HL-60 (cell line): ENCODE measurements at regions not wholly inside any gene's neighbourhood (a gene's known extent, or its start where the extent isn't known, plus 50 kb on each side); places are given as distances from the start of the nearest gene placed in this dataset.

Source experiments
- DNase-seq, 2 experiments: peaks; one replicate each; pipeline ENCODE4 v3.0.0-alpha.2; 2010 to 2020; ENCODE audit warnings: low read depth in 1 of 2, low spot score in 1 of 2
- H3K27ac ChIP-seq: fragments of 250-450 bp; sonication (Bioruptor Pico); replicated peaks from 2 replicates; pipeline ENCODE4 v1.5.1; 2020; ENCODE audit warnings: mild to moderate bottlenecking, moderate library complexity
- H3K27me3 ChIP-seq: fragments of 250-450 bp; sonication (Bioruptor Pico); 2 replicates; pipeline ENCODE4 v1.5.1; 2021; ENCODE audit warnings: mild to moderate bottlenecking, moderate library complexity; ENCODE audit not compliant: insufficient read depth, poor library complexity, severe bottlenecking
- H3K4me3 ChIP-seq: replicated peaks from 2 replicates; pipeline ENCODE4 v1.5.1; 2011; ENCODE audit warnings: mild to moderate bottlenecking, control low read depth, low read length; ENCODE audit not compliant: insufficient read depth
- GABPA ChIP-seq: IDR thresholded peaks from 2 replicates; pipeline ENCODE4 v1.6.1; 2012; ENCODE audit warnings: low read depth
- POLR2AphosphoS5 ChIP-seq: IDR thresholded peaks from 2 replicates; pipeline ENCODE4 v1.6.1; 2012; ENCODE audit warnings: low read depth
- SPI1 ChIP-seq: IDR thresholded peaks from 2 replicates; pipeline ENCODE4 v1.6.1; 2012; ENCODE audit warnings: low read depth, mild to moderate bottlenecking, borderline replicate concordance
- TF ChIP-seq, protein P1 (sequence below): IDR thresholded peaks from 2 replicates; pipeline ENCODE4 v1.6.1; 2012; ENCODE audit warnings: low read depth; ENCODE audit not compliant: insufficient replicate concordance
- TF ChIP-seq, protein P2 (sequence below): IDR thresholded peaks from one replicate; pipeline ENCODE4 v1.5.1; 2011; ENCODE audit warnings: low read length, control low read depth, inconsistent platforms; ENCODE audit not compliant: insufficient read depth

DNA sequence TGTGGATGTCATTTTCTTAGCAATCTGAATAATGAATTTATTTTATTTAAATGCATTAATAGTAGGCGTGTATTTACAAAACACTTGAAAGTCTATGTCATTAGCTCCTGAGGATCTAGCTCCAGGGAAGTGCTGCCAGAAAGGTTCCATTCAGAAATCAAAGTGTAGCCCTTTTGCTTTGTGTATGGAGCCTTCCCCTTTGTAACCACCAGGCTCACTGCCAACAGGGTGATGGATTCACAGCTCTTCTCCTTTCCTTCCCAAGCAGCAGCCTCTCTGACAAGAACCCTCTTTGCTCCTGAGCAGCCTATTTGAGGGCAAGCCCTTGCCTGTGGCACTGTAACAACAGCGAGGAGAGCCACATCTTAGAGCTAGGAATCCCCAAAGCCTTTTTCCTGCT, 286.0 kb upstream of the RASGEF1B start:
- no peak overlapping the region for H3K27ac ChIP-seq
- DNase-seq = no peak
- no peak for TF ChIP-seq SPI1
- no peak for TF ChIP-seq GABPA
- no peaks in the 10 kb centered on the region for H3K27me3 ChIP-seq
- H3K4me3 ChIP-seq = no peak overlapping the region

DNA sequence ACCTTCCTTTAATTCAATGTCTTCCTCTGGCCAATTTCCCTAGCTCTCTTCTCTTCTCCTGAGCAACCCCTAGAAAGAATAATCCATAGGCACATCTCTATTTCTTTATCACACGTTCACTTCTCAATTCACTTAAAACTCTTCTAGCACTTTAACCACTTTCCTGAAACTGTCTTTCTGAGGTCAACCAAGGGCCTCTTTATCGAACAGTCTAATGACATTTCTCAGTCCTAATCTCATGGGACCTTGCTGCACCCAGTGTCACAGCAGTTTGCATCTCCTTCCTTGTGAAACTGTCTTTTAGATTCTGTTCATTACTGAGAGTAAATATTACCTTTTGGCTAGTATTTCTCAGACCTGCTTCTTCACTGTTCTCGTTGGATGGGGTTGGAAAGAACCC, 285.3 kb upstream of the RASGEF1B start:
- no peak for DNase-seq
- TF ChIP-seq, protein P1, sequence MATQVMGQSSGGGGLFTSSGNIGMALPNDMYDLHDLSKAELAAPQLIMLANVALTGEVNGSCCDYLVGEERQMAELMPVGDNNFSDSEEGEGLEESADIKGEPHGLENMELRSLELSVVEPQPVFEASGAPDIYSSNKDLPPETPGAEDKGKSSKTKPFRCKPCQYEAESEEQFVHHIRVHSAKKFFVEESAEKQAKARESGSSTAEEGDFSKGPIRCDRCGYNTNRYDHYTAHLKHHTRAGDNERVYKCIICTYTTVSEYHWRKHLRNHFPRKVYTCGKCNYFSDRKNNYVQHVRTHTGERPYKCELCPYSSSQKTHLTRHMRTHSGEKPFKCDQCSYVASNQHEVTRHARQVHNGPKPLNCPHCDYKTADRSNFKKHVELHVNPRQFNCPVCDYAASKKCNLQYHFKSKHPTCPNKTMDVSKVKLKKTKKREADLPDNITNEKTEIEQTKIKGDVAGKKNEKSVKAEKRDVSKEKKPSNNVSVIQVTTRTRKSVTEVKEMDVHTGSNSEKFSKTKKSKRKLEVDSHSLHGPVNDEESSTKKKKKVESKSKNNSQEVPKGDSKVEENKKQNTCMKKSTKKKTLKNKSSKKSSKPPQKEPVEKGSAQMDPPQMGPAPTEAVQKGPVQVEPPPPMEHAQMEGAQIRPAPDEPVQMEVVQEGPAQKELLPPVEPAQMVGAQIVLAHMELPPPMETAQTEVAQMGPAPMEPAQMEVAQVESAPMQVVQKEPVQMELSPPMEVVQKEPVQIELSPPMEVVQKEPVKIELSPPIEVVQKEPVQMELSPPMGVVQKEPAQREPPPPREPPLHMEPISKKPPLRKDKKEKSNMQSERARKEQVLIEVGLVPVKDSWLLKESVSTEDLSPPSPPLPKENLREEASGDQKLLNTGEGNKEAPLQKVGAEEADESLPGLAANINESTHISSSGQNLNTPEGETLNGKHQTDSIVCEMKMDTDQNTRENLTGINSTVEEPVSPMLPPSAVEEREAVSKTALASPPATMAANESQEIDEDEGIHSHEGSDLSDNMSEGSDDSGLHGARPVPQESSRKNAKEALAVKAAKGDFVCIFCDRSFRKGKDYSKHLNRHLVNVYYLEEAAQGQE = no peak
- TF ChIP-seq SPI1 (no peak), GABPA (no peak), POLR2AphosphoS5 (no peak)
- TF ChIP-seq, protein P2, sequence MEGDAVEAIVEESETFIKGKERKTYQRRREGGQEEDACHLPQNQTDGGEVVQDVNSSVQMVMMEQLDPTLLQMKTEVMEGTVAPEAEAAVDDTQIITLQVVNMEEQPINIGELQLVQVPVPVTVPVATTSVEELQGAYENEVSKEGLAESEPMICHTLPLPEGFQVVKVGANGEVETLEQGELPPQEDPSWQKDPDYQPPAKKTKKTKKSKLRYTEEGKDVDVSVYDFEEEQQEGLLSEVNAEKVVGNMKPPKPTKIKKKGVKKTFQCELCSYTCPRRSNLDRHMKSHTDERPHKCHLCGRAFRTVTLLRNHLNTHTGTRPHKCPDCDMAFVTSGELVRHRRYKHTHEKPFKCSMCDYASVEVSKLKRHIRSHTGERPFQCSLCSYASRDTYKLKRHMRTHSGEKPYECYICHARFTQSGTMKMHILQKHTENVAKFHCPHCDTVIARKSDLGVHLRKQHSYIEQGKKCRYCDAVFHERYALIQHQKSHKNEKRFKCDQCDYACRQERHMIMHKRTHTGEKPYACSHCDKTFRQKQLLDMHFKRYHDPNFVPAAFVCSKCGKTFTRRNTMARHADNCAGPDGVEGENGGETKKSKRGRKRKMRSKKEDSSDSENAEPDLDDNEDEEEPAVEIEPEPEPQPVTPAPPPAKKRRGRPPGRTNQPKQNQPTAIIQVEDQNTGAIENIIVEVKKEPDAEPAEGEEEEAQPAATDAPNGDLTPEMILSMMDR = no peak
- no peak overlapping the region for H3K27ac ChIP-seq
- H3K27me3 ChIP-seq = no peaks in the 10 kb centered on the region
- H3K4me3 ChIP-seq = no peak overlapping the region

DNA sequence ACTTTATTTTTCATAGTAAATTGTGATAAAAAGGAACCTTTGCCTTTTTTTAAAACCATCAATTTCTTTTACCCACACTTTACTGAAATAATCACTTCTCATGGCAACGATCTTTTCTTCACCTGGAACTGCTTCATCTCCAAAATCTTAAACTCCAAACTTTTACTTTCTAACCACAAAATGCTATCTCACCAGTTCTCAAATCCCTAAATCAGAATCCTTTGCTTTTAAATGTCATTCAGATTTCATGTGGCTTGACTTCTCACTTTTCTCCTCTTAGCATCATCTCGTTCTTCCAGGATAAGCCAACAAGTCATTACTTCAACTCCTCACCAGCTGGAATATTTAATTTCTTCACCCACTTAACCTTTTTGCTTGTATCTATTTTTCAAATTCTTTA, 284.3 kb upstream of the RASGEF1B start:
- no peak overlapping the region for H3K4me3 ChIP-seq
- no peak for DNase-seq
- H3K27ac ChIP-seq = no peak overlapping the region
- no peaks in the 10 kb centered on the region for H3K27me3 ChIP-seq
- TF ChIP-seq SPI1 = no peak
- no peak for TF ChIP-seq GABPA
- TF ChIP-seq, protein P1 = no peak
- TF ChIP-seq POLR2AphosphoS5 = no peak
- TF ChIP-seq, protein P2 = no peak

DNA sequence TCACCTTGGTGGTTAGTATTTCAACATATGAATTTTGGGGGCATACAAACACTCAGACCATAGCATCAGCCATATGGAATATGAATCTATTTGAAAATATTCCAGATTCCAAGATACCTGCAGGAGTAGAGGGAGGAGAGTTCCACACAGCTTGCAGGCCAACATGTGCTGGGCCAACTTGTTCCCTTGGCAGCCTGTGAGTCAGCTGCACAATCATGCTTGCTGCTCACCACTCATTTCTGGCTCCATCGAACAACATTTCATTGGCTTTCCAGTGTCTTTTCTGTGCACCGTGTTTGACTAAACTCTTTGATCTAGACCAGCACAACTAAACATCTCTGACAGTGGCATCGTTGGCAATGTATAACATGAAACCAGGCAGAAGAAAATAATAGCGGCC, 282.5 kb upstream of the RASGEF1B start:
- Histone ChIP-seq H3K4me3 (no peak overlapping the region), H3K27me3 (no peaks in the 10 kb centered on the region), H3K27ac (no peak overlapping the region)
- TF ChIP-seq POLR2AphosphoS5 (no peak), GABPA (no peak), SPI1 (no peak)
- TF ChIP-seq, protein P1 = no peak
- TF ChIP-seq, protein P2 = no peak
- no peak for DNase-seq
